Stromal cell of bone marrow (primary cell): ENCODE measurements at regions not wholly inside any gene's neighbourhood (a gene's known extent, or its start where the extent isn't known, plus 50 kb on each side); places are given as distances from the start of the nearest gene placed in this dataset.
A peak's percentile ranks its signal among the peaks of the same experiment; 100 is the strongest.

Experiments
- DNase-seq: peaks from one replicate; pipeline ENCODE4 v3.0.0-alpha.2; 2012; ENCODE audit warnings: low read depth

- no peak for DNase-seq
These were observed 428.7 kb downstream of the AEBP2 start for GRCh38 chr12:19867970-19868369.

GRCh38 chr12:19869413-19869812 lies 430.1 kb downstream of the AEBP2 start:
- peak; percentile 54 for DNase-seq

- DNase-seq = no peak
These were observed 433.6 kb downstream of the AEBP2 start for GRCh38 chr12:19872621-19873540.

- DNase-seq = no peak
These were observed 440.8 kb downstream of the AEBP2 start for GRCh38 chr12:19880076-19880475.

DNA sequence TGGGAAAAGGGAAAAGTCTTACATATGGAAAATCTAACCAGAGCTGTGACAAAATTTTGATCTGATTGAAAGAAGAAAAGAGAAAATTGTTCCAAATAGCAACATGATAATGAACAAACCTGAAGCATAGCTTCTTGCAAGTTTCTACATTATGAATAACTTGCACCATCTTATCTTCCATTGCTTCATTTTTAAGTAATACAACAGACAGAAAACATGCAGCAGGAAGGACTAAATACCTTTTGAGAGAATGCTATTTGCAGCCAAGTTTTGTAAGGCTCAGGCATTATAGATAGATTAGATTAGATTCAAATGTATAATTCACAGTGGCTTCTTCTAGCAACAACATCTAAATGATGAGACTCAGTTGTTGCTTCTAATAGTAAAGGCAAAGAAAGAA lies 441.4 kb downstream of the AEBP2 start:
- DNase-seq = no peak

GRCh38 chr12:19882346-19882745 lies 443.1 kb downstream of the AEBP2 start:
- DNase-seq = no peak

GRCh38 chr12:19884021-19884492 lies 444.8 kb downstream of the AEBP2 start:
- DNase-seq = no peak

DNA sequence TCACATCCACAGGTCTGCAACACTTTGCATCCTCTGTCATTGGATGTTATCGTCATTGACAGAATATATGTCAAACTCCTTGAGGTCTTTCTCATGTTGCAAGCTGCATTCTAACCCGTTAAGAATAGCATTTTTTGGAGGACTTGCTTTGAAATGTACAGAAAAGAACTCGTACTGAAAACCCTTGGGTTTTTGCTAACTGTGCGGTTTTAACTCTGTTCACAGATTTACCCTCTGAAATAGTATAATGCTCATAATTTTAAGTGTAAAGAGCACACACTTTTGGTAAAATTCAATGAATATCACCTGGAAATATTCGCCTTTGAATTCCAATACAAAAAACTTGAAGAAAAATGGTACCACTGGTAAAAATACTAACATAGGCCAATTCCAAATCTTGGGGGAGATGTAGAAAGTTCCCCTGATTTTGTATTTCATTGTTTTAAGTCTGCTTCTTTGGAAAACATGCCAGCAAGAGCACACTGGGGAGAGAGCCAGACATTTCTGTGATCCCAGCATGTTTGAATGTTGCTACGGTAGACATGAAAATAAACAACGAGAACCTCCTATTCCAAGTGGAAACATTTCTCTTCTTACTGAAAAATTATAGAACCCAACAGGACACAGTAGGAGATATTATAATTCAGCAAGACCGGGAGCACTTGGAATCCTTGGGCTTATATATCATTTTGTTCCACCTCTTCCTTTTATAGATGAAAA lies 446.0 kb downstream of the AEBP2 start:
- no peak for DNase-seq

- DNase-seq = no peak
These were observed 446.8 kb downstream of the AEBP2 start for GRCh38 chr12:19886065-19886464.

DNA sequence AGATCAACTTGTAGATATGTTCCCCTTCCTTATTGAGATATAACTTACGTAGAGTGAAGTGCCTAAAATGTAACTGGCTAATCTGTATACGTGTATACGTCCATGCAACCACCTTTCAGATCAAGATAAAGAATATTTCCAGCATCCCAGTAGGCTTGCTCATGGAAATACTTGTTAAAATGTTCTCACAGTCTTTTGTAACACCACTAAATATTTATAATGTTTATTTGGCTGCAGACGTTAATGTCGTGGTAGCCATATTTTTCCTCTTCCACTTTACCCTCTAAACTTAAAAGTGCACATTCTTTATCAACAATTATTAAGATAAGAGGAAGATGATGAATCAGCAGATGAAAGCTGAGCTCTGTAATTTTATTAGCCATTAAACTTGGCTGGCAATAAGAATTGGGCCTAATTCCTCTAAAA lies 447.4 kb downstream of the AEBP2 start:
- DNase-seq = no peak

DNA sequence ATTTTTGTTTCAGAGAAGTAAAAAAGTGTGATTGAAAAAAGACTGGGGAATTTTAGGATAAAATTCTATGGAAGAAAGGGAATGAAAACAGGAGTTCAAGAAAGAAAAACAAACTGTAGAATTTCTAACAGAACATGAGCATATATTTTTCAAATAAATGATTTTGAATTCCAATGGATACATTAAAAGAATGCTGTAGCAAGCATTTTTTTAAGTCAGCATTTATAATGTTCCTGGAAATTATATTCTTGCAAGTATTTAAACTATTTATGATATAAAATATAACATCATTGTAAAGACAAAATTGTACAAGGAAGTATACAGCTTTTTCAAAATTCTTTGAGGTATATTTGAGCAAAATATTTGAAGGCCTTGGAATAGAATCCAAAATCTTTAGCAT lies 450.7 kb downstream of the AEBP2 start:
- DNase-seq = no peak

- peak; percentile 42 for DNase-seq
These were observed 452.8 kb downstream of the AEBP2 start for GRCh38 chr12:19891936-19892591.

- no peak for DNase-seq
These were observed 454.2 kb downstream of the AEBP2 start for GRCh38 chr12:19893514-19893913.

DNA sequence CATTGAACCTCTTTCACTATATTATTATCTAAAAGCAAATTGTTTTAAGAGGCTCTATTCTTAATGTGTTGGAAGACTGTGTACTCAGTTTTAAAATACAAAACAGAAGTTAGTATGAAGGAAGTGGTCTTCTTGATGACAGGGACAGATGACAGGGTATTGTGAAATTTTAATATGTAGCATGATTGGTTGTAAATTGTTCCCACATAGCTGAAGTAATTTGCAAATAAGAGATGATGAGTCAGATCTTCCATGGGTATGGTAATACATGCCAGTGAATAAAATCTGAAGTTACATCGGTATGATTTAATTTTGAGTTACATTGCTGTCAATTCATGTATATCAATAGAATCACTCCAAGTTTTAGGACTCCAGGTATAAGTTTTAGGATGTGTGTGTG lies 454.8 kb downstream of the AEBP2 start:
- peak; percentile 52 for DNase-seq

DNA sequence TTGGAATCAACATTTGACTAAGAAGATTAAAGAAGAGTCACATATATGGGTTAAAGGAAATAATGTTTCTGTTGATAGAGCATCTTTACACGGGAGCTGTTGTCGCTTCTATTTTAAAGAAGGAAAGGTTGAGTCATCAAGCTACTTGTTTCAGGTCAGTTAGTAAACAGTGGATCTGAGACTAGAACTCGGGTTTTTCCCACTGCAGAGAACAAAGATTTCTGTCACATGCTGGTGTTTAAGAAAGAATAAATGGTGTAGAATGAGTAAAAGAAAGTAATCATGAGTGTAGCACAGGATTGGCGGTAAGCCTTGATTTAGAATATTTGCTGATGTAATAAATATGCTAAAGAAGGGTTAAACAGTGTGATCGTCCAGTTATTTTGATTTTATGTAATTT lies 455.5 kb downstream of the AEBP2 start:
- DNase-seq = no peak

DNA sequence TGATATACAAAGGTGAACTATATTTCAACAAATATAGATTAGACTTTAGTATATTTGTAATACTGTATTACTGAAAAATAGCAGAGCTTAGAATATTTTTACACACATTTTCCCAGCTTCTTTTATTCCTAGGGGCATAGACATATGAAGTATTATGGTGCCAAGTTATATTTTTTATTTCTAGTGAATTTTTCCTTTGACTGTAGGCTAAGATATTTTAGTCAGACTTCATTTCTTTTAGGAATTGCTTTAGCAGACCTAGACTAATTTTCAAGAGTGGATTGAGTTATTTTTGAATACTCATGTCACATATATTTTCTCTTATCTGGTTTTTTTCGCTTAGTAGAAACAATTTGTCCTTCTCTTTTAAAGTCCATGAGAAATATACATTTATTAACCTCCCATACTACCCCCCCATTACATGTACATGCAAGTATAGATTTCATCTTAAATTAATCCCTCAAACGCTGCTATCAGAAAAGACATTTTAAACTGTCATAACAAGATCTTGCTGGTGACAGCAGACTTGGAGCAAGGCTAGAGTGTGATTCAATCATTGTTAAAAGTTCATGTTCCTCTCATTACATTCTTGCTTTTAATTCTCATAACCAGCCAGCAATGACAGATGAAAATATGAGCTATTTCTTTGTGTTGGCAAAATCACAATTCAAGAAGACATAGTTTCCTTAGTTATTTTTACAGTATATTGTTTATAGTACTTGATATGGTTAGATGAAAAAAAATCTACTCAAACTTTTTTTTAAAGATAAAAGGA lies 456.1 kb downstream of the AEBP2 start:
- peak; percentile 38 for DNase-seq

DNA sequence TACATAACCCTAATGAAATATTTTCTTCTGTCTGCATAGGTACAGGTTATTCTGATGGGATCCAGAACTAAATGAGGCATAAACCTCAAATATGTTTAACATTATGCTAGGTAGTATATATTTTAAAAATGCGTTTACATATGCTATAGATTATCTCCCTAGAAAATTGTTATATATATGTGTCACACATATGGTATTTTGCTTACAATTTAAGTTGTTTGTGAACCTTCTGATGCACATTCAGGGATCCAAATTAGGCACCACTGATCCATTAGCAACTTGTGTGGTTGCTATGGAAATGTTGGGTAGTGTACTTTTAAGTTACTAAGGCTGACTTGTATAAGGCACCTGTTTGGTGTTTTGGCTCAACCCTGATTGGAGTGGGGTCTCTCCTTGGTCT lies 456.7 kb downstream of the AEBP2 start:
- no peak for DNase-seq

GRCh38 chr12:19896534-19896933 lies 457.2 kb downstream of the AEBP2 start:
- no peak for DNase-seq

DNA sequence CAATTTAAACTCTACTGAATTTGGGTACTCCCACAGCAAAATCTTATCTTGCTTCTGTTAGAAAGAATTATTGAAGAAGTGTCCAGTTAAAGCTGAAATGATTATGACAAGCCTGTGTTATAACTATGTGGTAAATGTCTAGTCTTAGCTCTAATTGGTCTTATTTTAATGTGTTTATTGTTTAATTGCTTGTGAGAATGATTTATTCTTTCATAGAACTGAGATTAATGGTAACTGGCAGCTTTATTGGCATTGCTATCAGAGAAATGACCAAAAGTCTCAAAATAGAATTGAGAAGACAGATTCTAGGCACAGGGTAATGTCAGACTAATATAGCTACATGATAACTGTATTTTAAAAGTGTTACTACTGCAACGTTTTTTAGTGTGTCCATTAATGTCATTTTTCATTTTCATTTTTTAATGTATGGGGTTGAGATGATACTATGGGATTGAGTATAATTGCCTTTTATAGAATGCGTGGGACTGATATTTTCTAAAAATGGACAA lies 458.7 kb downstream of the AEBP2 start:
- no peak for DNase-seq

DNA sequence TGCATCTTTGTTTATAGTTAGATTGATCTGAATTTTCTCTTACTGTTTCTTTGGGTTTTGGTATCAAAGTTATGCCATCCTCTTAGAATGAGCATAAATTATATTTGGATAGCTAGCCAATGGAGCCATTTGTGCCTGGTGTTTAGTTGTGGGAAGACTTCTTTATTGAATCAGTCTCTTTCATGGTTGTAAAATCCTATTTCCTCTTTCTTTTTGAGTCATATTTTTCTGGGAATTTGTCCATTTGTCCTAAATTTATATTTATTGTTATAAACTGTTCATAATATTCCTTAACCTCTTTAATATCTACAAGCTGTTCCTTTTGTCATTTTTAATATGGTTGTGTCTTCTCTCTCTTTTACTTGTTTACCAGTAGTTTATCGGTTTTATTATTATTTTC lies 462.5 kb downstream of the AEBP2 start:
- DNase-seq = no peak

GRCh38 chr12:19904819-19905218 lies 463.5 kb upstream of the PDE3A start:
- no peak for DNase-seq

DNA sequence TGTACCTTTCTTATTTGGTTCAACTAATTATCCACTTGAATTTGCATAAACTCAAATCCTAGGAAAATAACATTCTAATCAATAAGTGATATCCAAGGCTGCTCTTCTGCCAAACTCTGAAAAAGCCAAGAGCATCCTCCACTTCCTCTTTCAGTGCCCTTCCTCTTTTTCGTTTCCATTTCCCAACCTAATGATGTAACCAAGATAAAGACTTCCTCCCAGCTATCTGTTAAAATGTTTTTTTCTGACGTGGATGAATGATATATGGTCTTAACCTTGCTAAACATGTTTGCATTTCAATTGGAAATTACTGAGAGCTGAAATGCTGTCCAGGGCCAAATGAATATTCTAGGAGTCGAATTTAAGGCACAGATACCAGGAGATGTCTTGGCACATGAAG lies 459.5 kb upstream of the PDE3A start:
- DNase-seq = no peak
